Prostate gland (tissue), 2 donors: ENCODE measurements at regions not wholly inside any gene's neighbourhood (a gene's known extent, or its start where the extent isn't known, plus 50 kb on each side); places are given as distances from the start of the nearest gene placed in this dataset.

Experiments
- POLR2A ChIP-seq: fragments of 450-650 bp; IDR thresholded peaks from one replicate; pipeline ENCODE4 v1.6.1; 2016; ENCODE audit warnings: antibody characterized with exemption, mild to moderate bottlenecking
- TF ChIP-seq, protein P1 (sequence below), 4 experiments: fragments of 200-600 bp in 2 of 4; fragments of 450-650 bp in 2 of 4; sonication (generic) in 2 of 4; IDR thresholded peaks; 1 replicate in 3 of 4; 2 replicates in 1 of 4; pipeline ENCODE4 v1.5.1; 2016 to 2019; ENCODE audit warnings: antibody characterized with exemption in 4 of 4, mild to moderate bottlenecking in 2 of 4, moderate library complexity in 2 of 4

DNA sequence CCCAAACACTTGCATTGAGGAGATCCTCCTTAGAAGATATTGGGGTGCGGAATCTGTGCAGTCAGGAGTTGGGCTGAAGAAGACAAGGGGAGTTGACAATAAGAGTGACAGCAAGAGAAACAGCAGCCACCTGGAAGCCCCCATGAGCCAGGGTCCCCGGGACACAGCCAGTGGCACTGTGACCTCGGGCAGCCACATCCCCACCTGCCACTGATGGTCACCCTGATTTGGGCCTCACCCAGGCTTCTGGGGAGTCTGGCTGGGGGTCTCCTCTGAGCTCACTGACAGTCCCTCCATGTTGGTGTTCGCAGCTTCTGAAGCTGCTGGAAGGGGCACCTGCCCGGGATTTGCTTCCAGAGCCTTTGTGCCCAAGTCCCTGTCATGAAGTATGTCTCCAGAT is 123.5 kb downstream of the TTLL2 start:
- TF ChIP-seq, protein P1, sequence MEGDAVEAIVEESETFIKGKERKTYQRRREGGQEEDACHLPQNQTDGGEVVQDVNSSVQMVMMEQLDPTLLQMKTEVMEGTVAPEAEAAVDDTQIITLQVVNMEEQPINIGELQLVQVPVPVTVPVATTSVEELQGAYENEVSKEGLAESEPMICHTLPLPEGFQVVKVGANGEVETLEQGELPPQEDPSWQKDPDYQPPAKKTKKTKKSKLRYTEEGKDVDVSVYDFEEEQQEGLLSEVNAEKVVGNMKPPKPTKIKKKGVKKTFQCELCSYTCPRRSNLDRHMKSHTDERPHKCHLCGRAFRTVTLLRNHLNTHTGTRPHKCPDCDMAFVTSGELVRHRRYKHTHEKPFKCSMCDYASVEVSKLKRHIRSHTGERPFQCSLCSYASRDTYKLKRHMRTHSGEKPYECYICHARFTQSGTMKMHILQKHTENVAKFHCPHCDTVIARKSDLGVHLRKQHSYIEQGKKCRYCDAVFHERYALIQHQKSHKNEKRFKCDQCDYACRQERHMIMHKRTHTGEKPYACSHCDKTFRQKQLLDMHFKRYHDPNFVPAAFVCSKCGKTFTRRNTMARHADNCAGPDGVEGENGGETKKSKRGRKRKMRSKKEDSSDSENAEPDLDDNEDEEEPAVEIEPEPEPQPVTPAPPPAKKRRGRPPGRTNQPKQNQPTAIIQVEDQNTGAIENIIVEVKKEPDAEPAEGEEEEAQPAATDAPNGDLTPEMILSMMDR (IDR thresholded peaks at IDR 0.05) = no peak
- TF ChIP-seq POLR2A = no peak
